ENCODE measurements at regions not wholly inside any gene's neighbourhood (a gene's known extent, or its start where the extent isn't known, plus 50 kb on each side); places are given as distances from the start of the nearest gene placed in this dataset.
"Not testable (repeated sequence)": the region's sequence is repeated elsewhere in the genome, so short reads cannot be mapped to it uniquely, and the experiment has no call there.

DNA sequence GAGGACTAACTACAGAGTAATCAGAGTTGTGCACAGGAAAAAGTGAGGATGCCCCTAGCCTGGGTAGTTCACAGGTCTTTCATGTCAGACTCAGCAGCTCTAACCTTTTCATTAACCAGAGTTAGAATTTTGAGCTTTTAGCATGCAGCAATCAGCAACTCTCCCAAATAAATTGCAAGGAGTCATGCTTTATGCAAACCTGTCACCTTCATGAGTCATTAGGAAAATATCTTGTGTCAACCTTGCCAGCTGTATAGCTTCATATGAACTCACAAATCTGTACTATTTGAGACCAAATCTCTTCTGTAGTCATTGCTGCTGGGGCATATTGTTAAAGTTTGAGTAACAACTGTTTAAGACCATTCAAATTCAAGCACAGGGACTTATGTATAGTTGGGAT, 382.3 kb upstream of the NT5C1B start:
- no peak overlapping the region for H3K4me3 ChIP-seq (ENCODE audit: low read depth, low read length)
- DNase-seq (ENCODE audit: low read depth), result no peak
- TF ChIP-seq, protein P1, sequence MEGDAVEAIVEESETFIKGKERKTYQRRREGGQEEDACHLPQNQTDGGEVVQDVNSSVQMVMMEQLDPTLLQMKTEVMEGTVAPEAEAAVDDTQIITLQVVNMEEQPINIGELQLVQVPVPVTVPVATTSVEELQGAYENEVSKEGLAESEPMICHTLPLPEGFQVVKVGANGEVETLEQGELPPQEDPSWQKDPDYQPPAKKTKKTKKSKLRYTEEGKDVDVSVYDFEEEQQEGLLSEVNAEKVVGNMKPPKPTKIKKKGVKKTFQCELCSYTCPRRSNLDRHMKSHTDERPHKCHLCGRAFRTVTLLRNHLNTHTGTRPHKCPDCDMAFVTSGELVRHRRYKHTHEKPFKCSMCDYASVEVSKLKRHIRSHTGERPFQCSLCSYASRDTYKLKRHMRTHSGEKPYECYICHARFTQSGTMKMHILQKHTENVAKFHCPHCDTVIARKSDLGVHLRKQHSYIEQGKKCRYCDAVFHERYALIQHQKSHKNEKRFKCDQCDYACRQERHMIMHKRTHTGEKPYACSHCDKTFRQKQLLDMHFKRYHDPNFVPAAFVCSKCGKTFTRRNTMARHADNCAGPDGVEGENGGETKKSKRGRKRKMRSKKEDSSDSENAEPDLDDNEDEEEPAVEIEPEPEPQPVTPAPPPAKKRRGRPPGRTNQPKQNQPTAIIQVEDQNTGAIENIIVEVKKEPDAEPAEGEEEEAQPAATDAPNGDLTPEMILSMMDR (IDR thresholded peaks at IDR 0.05; ENCODE audit: control insufficient read depth, extremely low read depth, insufficient read depth), result no peak

DNA sequence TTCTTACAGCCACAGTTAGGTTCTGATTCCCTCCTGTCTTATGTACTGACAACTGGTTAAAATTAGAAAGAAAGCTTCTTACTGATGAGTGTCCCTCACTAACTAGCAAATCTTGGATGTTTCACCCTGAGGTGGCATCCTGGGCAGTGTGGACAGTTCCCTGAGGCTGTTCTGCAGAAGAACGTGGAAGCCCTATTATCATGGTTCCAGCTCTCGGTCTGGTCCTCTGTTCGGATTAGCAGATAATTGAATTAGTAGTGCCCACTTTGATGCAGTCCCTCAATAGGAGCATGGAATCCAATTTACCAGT, 381.7 kb upstream of the NT5C1B start:
- TF ChIP-seq, protein P1 (IDR thresholded peaks at IDR 0.05; ENCODE audit: control insufficient read depth, extremely low read depth, insufficient read depth), result no peak
- no peak overlapping the region for H3K4me3 ChIP-seq (ENCODE audit: low read depth, low read length)
- DNase-seq (ENCODE audit: low read depth), result no peak

DNA sequence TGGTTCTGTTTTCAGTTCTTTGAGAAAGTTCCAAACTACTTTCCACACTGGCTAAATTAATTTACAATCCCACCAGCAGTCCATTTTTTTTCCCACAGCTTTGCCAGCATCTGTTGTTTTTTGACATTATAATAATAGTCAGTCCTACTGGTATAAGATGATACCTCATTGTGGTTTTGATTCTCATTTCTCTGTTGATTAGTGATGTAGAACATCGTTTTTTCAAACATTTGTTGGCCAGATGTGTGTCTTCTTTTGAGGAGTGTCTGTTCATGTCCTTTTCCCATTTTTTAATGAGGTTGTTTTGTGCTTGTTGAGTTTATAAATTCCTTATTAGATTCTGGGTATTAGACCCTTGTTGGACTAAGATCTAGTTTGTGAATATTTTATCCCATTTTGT, 376.8 kb upstream of the NT5C1B start:
- no peak overlapping the region for H3K4me3 ChIP-seq (ENCODE audit: low read depth, low read length)
- DNase-seq (ENCODE audit: low read depth), result no peak
- TF ChIP-seq, protein P1 (IDR thresholded peaks at IDR 0.05; ENCODE audit: control insufficient read depth, extremely low read depth, insufficient read depth), result no peak

DNA sequence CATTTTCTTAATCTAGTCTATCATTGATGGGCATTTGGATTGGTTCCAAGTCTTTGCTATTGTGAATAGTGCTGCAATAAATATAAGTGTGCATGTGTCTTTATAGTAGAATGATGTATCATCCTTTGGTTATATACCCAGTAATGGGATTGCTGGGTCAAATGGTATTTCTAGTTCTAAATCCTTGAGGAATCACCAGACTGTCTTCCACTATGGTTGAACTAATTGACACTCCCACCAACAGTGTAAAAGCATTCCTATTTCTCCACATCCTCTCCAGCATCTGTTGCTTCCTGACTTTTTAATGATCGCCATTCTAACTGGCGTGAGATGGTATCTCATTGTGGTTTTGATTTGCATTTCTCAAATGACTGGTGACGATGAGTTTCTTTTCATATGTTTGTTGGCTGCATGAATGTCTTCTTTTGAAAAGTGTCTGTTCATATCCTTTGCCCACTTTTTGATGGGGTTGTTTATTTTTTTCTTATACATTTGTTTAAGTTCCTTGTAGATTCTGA, 374.4 kb upstream of the NT5C1B start:
- not testable (repeated sequence) for DNase-seq (ENCODE audit: low read depth)

DNA sequence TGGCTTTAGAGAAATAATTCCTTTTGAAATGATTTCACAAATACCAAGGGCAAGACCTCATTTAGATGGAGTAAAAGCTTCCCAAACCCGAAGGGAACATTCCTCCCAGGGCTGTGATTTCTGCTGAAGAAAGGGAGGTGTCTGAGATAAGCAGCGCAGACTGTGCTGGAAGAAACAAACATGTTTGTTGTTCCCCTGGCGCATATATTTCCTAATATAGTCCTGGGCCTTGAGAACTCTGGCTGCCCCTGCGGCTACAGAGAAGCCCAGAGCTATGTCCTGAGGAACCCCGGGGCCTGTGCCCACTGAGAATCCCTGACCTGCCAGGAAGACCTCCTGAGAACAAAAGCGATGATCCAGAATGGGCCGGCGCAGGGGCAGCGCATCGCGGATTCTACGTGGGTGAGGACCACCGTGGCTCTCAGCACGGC, 372.6 kb upstream of the NT5C1B start:
- DNase-seq (ENCODE audit: low read depth), result no peak
- TF ChIP-seq, protein P1 (IDR thresholded peaks at IDR 0.05; ENCODE audit: control insufficient read depth, extremely low read depth, insufficient read depth), result no peak
- no peak overlapping the region for H3K4me3 ChIP-seq (ENCODE audit: low read depth, low read length)

More for the DNA sequence above, 374.4 kb upstream of the NT5C1B start:
- H3K4me3 ChIP-seq (ENCODE audit: low read depth, low read length), result not testable (repeated sequence)

DNA sequence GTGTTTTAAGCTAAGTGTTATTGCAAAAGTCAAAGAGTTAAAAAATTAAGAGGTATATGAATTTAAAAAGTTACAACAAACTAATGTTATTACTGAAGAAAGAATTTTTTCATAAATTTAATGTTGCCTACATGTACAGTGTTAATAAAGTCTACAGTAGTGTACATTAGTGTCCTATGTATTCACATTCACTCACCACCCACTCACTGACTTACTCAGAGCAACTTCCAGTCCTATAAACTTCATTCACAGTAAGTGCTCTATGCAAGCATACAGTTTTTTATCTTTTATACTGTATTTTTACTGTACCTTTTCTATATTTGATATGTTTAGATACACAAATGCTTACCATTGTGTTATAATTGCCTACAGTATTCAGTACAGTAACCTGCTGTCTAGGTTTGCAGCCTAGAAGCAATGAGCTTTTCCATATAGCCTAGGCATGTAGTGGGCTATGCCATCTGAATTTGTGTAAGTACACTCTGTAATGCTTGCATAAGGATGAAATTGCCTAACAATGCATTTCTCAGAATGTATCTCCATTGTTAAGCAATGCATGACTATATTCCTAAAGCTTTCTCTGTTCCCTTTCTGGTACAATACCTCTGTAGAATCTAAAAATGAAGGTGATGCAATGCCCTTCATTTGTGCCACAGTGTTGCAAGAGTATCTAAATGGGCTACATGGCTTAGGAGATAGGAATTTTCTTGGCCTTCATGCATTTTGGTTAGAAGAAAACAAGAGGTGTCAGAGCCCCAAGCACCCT, 370.8 kb upstream of the NT5C1B start:
- no peak for DNase-seq (ENCODE audit: low read depth)
- TF ChIP-seq, protein P1 (IDR thresholded peaks at IDR 0.05; ENCODE audit: control insufficient read depth, extremely low read depth, insufficient read depth), result no peak
- no peak overlapping the region for H3K4me3 ChIP-seq (ENCODE audit: low read depth, low read length)

DNA sequence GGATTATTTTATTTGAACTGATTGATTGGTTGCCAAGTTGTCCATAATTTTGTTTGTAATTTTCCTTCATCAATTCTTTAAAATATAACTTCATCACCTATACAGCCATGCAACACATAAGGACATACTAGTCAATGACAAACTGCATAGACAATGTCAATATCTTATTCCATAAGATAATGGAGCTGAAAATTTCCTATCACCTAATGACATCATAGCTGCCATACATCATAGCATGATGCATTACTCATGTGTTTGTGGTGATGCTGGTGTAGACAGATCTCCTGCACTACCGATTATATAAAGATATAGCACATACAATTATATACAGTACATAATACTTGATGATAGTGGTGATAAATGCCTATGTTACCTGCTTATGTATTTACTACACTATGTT, 369.8 kb upstream of the NT5C1B start:
- TF ChIP-seq, protein P1 (IDR thresholded peaks at IDR 0.05; ENCODE audit: control insufficient read depth, extremely low read depth, insufficient read depth), result no peak
- DNase-seq (ENCODE audit: low read depth), result no peak
- no peak overlapping the region for H3K4me3 ChIP-seq (ENCODE audit: low read depth, low read length)
